Upper lobe of left lung (tissue), 6 donors: ENCODE measurements at regions not wholly inside any gene's neighbourhood (a gene's known extent, or its start where the extent isn't known, plus 50 kb on each side); places are given as distances from the start of the nearest gene placed in this dataset.

Experiments
- ATAC-seq, 2 donors: fragments of 200-7000 bp; cut with Tn5 transposase; one replicate each; pipeline ENCODE4 v1.9.1; 2022; ENCODE audit warnings: mild to moderate bottlenecking in 2 of 2, moderate library complexity in 2 of 2; ENCODE audit not compliant: low FRiP score in 2 of 2
- DNase-seq, 2 donors: peaks; one replicate each; pipeline ENCODE4 v3.0.0-alpha.2; 2019 to 2020
- H3K27ac ChIP-seq, 4 donors: fragments of 200-600 bp; sonication (generic); one replicate each; pipeline ENCODE4 v1.5.1; 2016 to 2019
- H3K27me3 ChIP-seq, 4 donors: fragments of 200-600 bp; sonication (generic); one replicate each; pipeline ENCODE4 v1.5.1; 2017 to 2019
- H3K36me3 ChIP-seq, 4 donors: fragments of 200-600 bp; sonication (generic); one replicate each; pipeline ENCODE4 v1.5.1; 2016 to 2019
- H3K4me1 ChIP-seq, 4 donors: fragments of 200-600 bp; sonication (generic); one replicate each; pipeline ENCODE4 v1.5.1; 2018 to 2019
- H3K4me3 ChIP-seq, 4 donors: fragments of 200-600 bp; sonication (generic); one replicate each; pipeline ENCODE4 v1.5.1; 2017 to 2019; ENCODE audit warnings: mild to moderate bottlenecking in 2 of 4, moderate library complexity in 1 of 4
- H3K9me3 ChIP-seq, 4 donors: fragments of 200-600 bp; sonication (generic); one replicate each; pipeline ENCODE4 v1.5.1; 2018 to 2019
- CTCF ChIP-seq, 6 experiments: fragments of 450-650 bp in 4 of 6; fragments of 200-600 bp in 2 of 6; sonication (generic) in 2 of 6; IDR thresholded peaks; one replicate each; pipeline ENCODE4 v1.5.1; 2016 to 2019; ENCODE audit warnings: antibody characterized with exemption in 6 of 6
- EP300 ChIP-seq, 4 donors: sonication (generic); formaldehyde crosslinking; IDR thresholded peaks; one replicate each; pipeline ENCODE4 v1.5.1; 2017; ENCODE audit warnings: antibody characterized with exemption in 4 of 4, control low read depth in 2 of 4
- POLR2A ChIP-seq, 4 donors: fragments of 450-650 bp; IDR thresholded peaks; one replicate each; pipeline ENCODE4 v1.5.1; 2016 to 2017; ENCODE audit warnings: antibody characterized with exemption in 4 of 4, mild to moderate bottlenecking in 2 of 4
- POLR2AphosphoS5 ChIP-seq, 2 donors: sonication (generic); formaldehyde crosslinking; IDR thresholded peaks; one replicate each; pipeline ENCODE4 v1.5.1; 2017; ENCODE audit warnings: antibody characterized with exemption in 2 of 2
- WGBS, 2 donors: methylation state at CpG; one replicate each; pipeline ENCODE4 v1.1.5; 2017 to 2018; 5-methylcytosine and 5-hydroxymethylcytosine counted together
- donor health status: DM: no; HTN: no; CAD: no; lungs with moderate emphysema.
- donor health status: DM: no; HTN: yes; CAD: no; lungs with severe emphysema.

- DNase-seq (no peak), ATAC-seq (no peak)
- Histone ChIP-seq H3K9me3 (no peaks in the 10 kb centered on the region), H3K4me1 (peaks cover 0 to 3% (median 1%) of the 10 kb centered on the region in 4 donors), H3K36me3 (no peaks in the 10 kb centered on the region), H3K4me3 (no peak overlapping the region), H3K27me3 (no peaks in the 10 kb centered on the region), H3K27ac (no peak overlapping the region)
- TF ChIP-seq EP300 (IDR thresholded peaks at IDR 0.05) (no peak), CTCF (IDR thresholded peaks at IDR 0.05) (no peak), POLR2A (IDR thresholded peaks at IDR 0.05) (no peak), POLR2AphosphoS5 (IDR thresholded peaks at IDR 0.05) (no peak)
- 77 to 92% methylated on average over 4 of the region's 4 CpGs for WGBS, 2 donors
Observed at GRCh38 chr12:25376985-25377384, 126.3 kb upstream of the KRAS start.

- H3K4me3 ChIP-seq = no peak overlapping the region
- DNase-seq = no peak
- no peaks in the 10 kb centered on the region for H3K36me3 ChIP-seq
- H3K27ac ChIP-seq = no peak overlapping the region
- peak in 1 of 2 donors; percentile 17 for ATAC-seq
- 37 to 46% methylated on average over 1 of the region's 1 CpG for WGBS, 2 donors
- TF ChIP-seq POLR2A (IDR thresholded peaks at IDR 0.05) (no peak), POLR2AphosphoS5 (IDR thresholded peaks at IDR 0.05) (no peak), EP300 (IDR thresholded peaks at IDR 0.05) (no peak), CTCF (IDR thresholded peaks at IDR 0.05) (no peak)
- H3K27me3 ChIP-seq = no peaks in the 10 kb centered on the region
- peaks cover 0 to 3% (median 1%) of the 10 kb centered on the region in 4 donors for H3K4me1 ChIP-seq
- no peaks in the 10 kb centered on the region for H3K9me3 ChIP-seq
Observed at GRCh38 chr12:25376407-25376806, 125.7 kb upstream of the KRAS start.

- H3K4me3 ChIP-seq = no peak overlapping the region
- H3K36me3 ChIP-seq = no peaks in the 10 kb centered on the region
- H3K9me3 ChIP-seq = no peaks in the 10 kb centered on the region
- ATAC-seq (no peak), DNase-seq (no peak)
- TF ChIP-seq EP300 (IDR thresholded peaks at IDR 0.05) (no peak), POLR2AphosphoS5 (IDR thresholded peaks at IDR 0.05) (no peak), POLR2A (IDR thresholded peaks at IDR 0.05) (no peak), CTCF (IDR thresholded peaks at IDR 0.05) (no peak)
- 62 to 75% methylated on average over 4 of the region's 4 CpGs for WGBS, 2 donors
- H3K27ac ChIP-seq = no peak overlapping the region
- no peaks in the 10 kb centered on the region for H3K27me3 ChIP-seq
- H3K4me1 ChIP-seq = peaks cover 0 to 3% (median 1%) of the 10 kb centered on the region in 4 donors
Observed at GRCh38 chr12:25372969-25373817, 122.5 kb upstream of the KRAS start.

- TF ChIP-seq CTCF (IDR thresholded peaks at IDR 0.05) (no peak), EP300 (IDR thresholded peaks at IDR 0.05) (no peak), POLR2A (IDR thresholded peaks at IDR 0.05) (no peak), POLR2AphosphoS5 (IDR thresholded peaks at IDR 0.05) (no peak)
- no peaks in the 10 kb centered on the region for H3K9me3 ChIP-seq
Observed at GRCh38 chr12:25372002-25372401, 121.3 kb upstream of the KRAS start.

GRCh38 chr12:25368557-25368956, 117.8 kb upstream of the KRAS start:
- no peak for ATAC-seq
- no peaks in the 10 kb centered on the region for H3K4me1 ChIP-seq
- H3K4me3 ChIP-seq = no peak overlapping the region
- H3K9me3 ChIP-seq = no peaks in the 10 kb centered on the region
- no peaks in the 10 kb centered on the region for H3K36me3 ChIP-seq
- H3K27ac ChIP-seq = no peak overlapping the region
- TF ChIP-seq POLR2A (IDR thresholded peaks at IDR 0.05) (no peak), EP300 (IDR thresholded peaks at IDR 0.05) (no peak), CTCF (IDR thresholded peaks at IDR 0.05) (no peak), POLR2AphosphoS5 (IDR thresholded peaks at IDR 0.05) (no peak)
- DNase-seq = no peak
- no peaks in the 10 kb centered on the region for H3K27me3 ChIP-seq

More at GRCh38 chr12:25372002-25372401, 121.3 kb upstream of the KRAS start:
- Histone ChIP-seq H3K27ac (no peak overlapping the region), H3K4me3 (no peak overlapping the region), H3K27me3 (no peaks in the 10 kb centered on the region), H3K36me3 (no peaks in the 10 kb centered on the region), H3K4me1 (no peaks in the 10 kb centered on the region)
- ATAC-seq = no peak
- DNase-seq = no peak
